Brain microvascular endothelial cell (primary cell): ENCODE measurements at regions not wholly inside any gene's neighbourhood (a gene's known extent, or its start where the extent isn't known, plus 50 kb on each side); places are given as distances from the start of the nearest gene placed in this dataset.

Experiments
- DNase-seq: peaks from one replicate; pipeline ENCODE4 v3.0.0-alpha.2; 2020
- H3K27ac ChIP-seq: fragments of 250-450 bp; sonication (Bioruptor Pico); 2 replicates; pipeline ENCODE4 v1.5.1; 2020; ENCODE audit warnings: mild to moderate bottlenecking, moderate library complexity
- H3K27me3 ChIP-seq: fragments of 250-450 bp; sonication (Bioruptor Pico); replicated peaks from 2 replicates; pipeline ENCODE4 v1.5.1; 2020; ENCODE audit warnings: mild to moderate bottlenecking
- H3K36me3 ChIP-seq: fragments of 250-450 bp; sonication (Bioruptor Pico); replicated peaks from 2 replicates; pipeline ENCODE4 v1.5.1; 2020; ENCODE audit warnings: mild to moderate bottlenecking
- H3K4me3 ChIP-seq: 2 replicates; pipeline ENCODE4 v1.5.1; 2011; ENCODE audit warnings: low read depth, mild to moderate bottlenecking, control low read depth, low read length, moderate library complexity
- in situ Hi-C: cut with HindIII; loops from 2 replicates; pipeline ENCODE4 v1.10.0; 2017; ENCODE audit warnings: low sequenced_read_pairs, low pct_ligation_motif_present
- TF ChIP-seq, protein P1 (sequence below): IDR thresholded peaks from 2 replicates; pipeline ENCODE4 v1.5.1; 2011; ENCODE audit warnings: low read depth, mild to moderate bottlenecking, moderate library complexity, low read length, control low read depth, inconsistent platforms; ENCODE audit errors: missing control alignments

DNA sequence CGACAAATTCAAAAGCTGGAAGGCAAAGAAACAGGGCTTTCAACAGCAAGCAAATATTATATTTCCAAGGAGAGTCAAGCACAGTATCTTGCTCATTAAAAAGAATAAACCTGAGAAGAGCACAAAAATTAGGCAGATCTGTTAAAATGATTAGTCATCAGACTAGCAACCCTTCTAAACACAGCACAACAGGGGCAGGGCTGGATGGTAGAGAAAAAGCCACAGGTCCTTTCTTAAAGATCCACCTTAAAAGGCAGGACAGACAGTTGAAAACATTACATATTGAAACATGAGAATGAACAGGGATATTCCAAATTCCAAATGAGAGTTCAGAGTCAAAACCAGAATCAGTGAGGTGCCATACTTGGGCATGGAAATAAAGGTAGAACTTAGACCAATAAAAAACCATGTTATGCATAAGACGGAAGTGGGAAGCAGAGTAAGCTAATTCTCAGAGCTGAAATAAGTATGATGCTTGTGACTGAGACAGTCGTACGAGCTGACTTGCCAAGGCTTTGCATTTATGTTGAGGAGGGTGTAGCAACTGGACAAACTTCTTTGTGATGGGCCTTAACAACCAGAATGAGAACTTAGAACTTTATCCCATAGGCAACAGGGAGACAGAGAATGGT, 126.9 kb upstream of the FAM9B start:
- no peaks in the 10 kb centered on the region for H3K27me3 ChIP-seq
- no peak for DNase-seq
- no peak overlapping the region for H3K4me3 ChIP-seq
- TF ChIP-seq, protein P1, sequence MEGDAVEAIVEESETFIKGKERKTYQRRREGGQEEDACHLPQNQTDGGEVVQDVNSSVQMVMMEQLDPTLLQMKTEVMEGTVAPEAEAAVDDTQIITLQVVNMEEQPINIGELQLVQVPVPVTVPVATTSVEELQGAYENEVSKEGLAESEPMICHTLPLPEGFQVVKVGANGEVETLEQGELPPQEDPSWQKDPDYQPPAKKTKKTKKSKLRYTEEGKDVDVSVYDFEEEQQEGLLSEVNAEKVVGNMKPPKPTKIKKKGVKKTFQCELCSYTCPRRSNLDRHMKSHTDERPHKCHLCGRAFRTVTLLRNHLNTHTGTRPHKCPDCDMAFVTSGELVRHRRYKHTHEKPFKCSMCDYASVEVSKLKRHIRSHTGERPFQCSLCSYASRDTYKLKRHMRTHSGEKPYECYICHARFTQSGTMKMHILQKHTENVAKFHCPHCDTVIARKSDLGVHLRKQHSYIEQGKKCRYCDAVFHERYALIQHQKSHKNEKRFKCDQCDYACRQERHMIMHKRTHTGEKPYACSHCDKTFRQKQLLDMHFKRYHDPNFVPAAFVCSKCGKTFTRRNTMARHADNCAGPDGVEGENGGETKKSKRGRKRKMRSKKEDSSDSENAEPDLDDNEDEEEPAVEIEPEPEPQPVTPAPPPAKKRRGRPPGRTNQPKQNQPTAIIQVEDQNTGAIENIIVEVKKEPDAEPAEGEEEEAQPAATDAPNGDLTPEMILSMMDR: no peak
- no peak overlapping the region for H3K27ac ChIP-seq
- in situ Hi-C loops: no loop called here
- no peaks in the 10 kb centered on the region for H3K36me3 ChIP-seq

DNA sequence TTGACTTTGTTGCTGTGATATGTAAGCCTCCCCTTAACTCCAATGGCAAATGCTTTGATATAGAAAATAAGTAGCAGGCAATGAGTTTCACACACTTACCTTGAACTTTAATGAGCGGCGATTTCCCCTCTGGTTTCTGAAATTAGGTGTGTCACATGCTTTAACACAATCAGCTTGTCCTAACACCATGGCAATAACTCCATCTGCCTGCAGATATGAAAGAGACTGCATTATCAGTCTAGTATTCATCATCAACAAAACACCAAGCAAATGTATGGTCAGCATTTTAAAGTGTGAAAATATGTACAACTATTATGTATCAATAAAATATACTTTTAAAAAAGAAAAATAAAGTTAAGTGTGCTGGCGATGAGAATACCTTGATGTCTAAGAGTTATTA, 128.8 kb upstream of the FAM9B start:
- Histone ChIP-seq H3K27me3 (no peaks in the 10 kb centered on the region), H3K4me3 (no peak overlapping the region), H3K27ac (no peak overlapping the region), H3K36me3 (no peaks in the 10 kb centered on the region)
- in situ Hi-C loops: no loop called here
- DNase-seq: no peak
- TF ChIP-seq, protein P1: no peak

DNA sequence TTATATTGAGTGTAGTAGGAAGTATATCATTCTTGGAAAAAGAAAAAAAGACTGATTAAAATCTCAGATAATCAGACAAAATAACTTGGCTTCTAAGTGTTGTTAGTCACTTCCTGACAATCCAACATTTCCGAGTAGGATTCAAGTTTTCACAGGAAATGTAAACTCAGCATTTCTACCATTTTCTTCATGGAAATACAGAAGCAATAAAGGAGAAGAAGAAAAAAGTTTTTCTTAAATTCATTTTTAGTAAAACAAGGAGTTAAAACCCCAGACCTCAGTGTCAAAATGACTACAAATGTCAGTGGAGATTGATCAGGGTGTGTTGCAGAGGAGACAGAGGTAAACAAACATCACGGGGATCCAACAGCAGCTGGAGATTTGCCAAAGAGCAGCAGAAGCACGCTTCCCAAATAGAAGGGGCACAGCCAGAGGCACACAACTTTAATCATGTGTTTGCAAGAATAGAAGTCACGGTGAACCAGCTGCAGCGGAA, 129.3 kb upstream of the FAM9B start:
- in situ Hi-C loops: no loop called here
- Histone ChIP-seq H3K36me3 (no peaks in the 10 kb centered on the region), H3K27me3 (no peaks in the 10 kb centered on the region), H3K27ac (no peak overlapping the region), H3K4me3 (no peak overlapping the region)
- TF ChIP-seq, protein P1: no peak
- DNase-seq: no peak

DNA sequence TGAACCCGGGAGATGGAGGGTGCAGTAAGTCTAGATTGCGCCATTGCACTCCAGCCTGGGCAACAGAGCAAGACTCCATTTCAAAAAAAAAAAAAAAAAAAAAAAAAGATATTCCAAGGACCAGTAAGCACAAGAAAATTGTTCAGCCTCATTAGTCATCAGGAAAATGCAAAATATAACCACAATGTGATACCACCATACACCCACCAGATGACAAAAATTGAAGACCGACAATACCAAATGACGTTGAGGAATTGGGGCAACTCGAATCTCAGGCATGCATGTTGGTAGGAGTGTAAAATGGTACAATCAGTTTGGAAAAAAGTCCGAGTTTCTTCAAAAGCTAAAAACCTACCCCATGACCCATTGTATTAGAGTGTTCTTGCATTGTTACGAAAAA, 130.2 kb upstream of the FAM9B start:
- H3K27ac ChIP-seq: no peak overlapping the region
- no peak overlapping the region for H3K4me3 ChIP-seq
- H3K27me3 ChIP-seq: no peaks in the 10 kb centered on the region
- TF ChIP-seq, protein P1: no peak
- DNase-seq: no peak
- in situ Hi-C loops: no loop called here
- H3K36me3 ChIP-seq: no peaks in the 10 kb centered on the region

DNA sequence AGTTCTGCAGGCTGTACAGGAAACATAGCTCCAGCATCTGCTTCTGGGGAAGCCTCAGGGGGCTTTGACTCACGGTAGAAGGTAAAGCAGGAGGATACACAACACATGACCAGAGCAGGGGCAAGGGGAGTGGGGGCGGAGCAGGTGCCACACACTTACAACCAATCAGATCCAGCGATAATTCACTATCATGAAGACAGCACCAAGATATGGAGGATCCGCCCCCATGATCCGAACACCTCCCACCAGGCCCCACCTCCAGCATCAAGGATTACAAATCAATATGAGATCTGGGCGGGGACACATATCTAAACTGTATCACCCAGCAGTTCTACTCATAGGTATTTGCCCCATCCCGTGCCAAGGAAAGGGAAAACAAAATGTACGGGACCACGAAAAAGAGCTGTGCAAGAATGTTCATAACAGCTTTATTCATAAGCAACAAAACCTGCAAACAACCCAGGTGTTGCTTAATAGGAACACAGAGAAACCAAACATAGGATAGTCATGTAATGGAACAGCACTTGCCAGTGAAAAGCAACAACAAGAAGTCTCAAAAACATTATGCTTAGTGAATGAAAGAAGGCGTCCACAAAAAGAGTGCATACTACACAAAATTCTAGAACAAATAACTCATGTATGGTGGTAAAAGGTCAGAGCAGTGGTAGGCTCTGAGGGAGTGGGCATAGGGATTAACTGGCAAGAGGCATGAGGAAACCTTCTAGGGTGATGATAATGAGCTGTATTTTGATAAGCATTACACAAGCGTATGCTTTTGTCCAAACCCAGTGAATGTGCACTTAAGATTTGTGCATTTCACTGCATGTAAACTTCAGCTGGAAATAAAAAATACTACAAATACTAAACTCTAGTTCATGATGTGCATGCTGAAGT, 130.9 kb upstream of the FAM9B start:
- Histone ChIP-seq H3K27ac (peak overlapping the region; percentile 26), H3K4me3 (no peak overlapping the region), H3K27me3 (no peaks in the 10 kb centered on the region), H3K36me3 (no peaks in the 10 kb centered on the region)
- DNase-seq: no peak
- TF ChIP-seq, protein P1: no peak
- in situ Hi-C loops: no loop called here

GRCh38 chrX:9166584-9166944, 132.6 kb upstream of the FAM9B start:
- TF ChIP-seq, protein P1: no peak
- Histone ChIP-seq H3K27ac (no peak overlapping the region), H3K27me3 (no peaks in the 10 kb centered on the region), H3K4me3 (no peak overlapping the region), H3K36me3 (no peaks in the 10 kb centered on the region)
- no peak for DNase-seq
- in situ Hi-C loops: no loop called here
